ENCODE measurements at regions not wholly inside any gene's neighbourhood (a gene's known extent, or its start where the extent isn't known, plus 50 kb on each side); places are given as distances from the start of the nearest gene placed in this dataset.
"Not testable (repeated sequence)": the region's sequence is repeated elsewhere in the genome, so short reads cannot be mapped to it uniquely, and the experiment has no call there.

GRCh38 chr10:111565542-111565941, 488.7 kb downstream of the ADRA2A start:
- no peak for FAIRE-seq

GRCh38 chr10:111578076-111578475, 501.2 kb downstream of the ADRA2A start:
- DNase-seq (ENCODE audit: insufficient read length, low spot score) (no peak), FAIRE-seq (no peak)
- TF ChIP-seq POLR2A (IDR thresholded peaks at IDR 0.05; ENCODE audit: low read depth, low read length): no peak

More at GRCh38 chr10:111565542-111565941, 488.7 kb downstream of the ADRA2A start:
- DNase-seq (ENCODE audit: insufficient read length, low spot score): no peak
- TF ChIP-seq POLR2A (IDR thresholded peaks at IDR 0.05; ENCODE audit: low read depth, low read length): no peak

GRCh38 chr10:111579473-111579872, 502.6 kb downstream of the ADRA2A start:
- no peak for TF ChIP-seq POLR2A (IDR thresholded peaks at IDR 0.05; ENCODE audit: low read depth, low read length)
- FAIRE-seq (no peak), DNase-seq (ENCODE audit: insufficient read length, low spot score) (no peak)

- FAIRE-seq: no peak
- no peak for DNase-seq (ENCODE audit: insufficient read length, low spot score)
- TF ChIP-seq POLR2A (IDR thresholded peaks at IDR 0.05; ENCODE audit: low read depth, low read length): no peak
Observed at GRCh38 chr10:111590703-111591102, 513.9 kb downstream of the ADRA2A start.

GRCh38 chr10:111593578-111593977, 516.7 kb downstream of the ADRA2A start:
- no peak for TF ChIP-seq POLR2A (IDR thresholded peaks at IDR 0.05; ENCODE audit: low read depth, low read length)
- FAIRE-seq (no peak), DNase-seq (ENCODE audit: insufficient read length, low spot score) (no peak)

GRCh38 chr10:111595173-111595572, 518.3 kb downstream of the ADRA2A start:
- no peak for TF ChIP-seq POLR2A (IDR thresholded peaks at IDR 0.05; ENCODE audit: low read depth, low read length)
- DNase-seq (ENCODE audit: insufficient read length, low spot score) (no peak), FAIRE-seq (no peak)

GRCh38 chr10:111598433-111599059, 521.7 kb downstream of the ADRA2A start:
- no peak for TF ChIP-seq POLR2A (IDR thresholded peaks at IDR 0.05; ENCODE audit: low read depth, low read length)
- DNase-seq (ENCODE audit: insufficient read length, low spot score) (peak; percentile 10), FAIRE-seq (peak; percentile 58)

- no peak for TF ChIP-seq POLR2A (IDR thresholded peaks at IDR 0.05; ENCODE audit: low read depth, low read length)
- DNase-seq (ENCODE audit: insufficient read length, low spot score) (no peak), FAIRE-seq (no peak)
Observed at GRCh38 chr10:111599943-111600342, 523.1 kb downstream of the ADRA2A start.

GRCh38 chr10:111600772-111601171, 523.9 kb downstream of the ADRA2A start:
- no peak for DNase-seq (ENCODE audit: insufficient read length, low spot score)
- FAIRE-seq: no peak
- no peak for TF ChIP-seq POLR2A (IDR thresholded peaks at IDR 0.05; ENCODE audit: low read depth, low read length)

- FAIRE-seq: no peak
- DNase-seq (ENCODE audit: insufficient read length, low spot score): no peak
- no peak for TF ChIP-seq POLR2A (IDR thresholded peaks at IDR 0.05; ENCODE audit: low read depth, low read length)
Observed at GRCh38 chr10:111612273-111612672, 535.4 kb downstream of the ADRA2A start.

GRCh38 chr10:111634191-111634590, 549.4 kb downstream of the GPAM start:
- DNase-seq (ENCODE audit: insufficient read length, low spot score) (no peak), FAIRE-seq (no peak)
- TF ChIP-seq POLR2A (IDR thresholded peaks at IDR 0.05; ENCODE audit: low read depth, low read length): no peak

GRCh38 chr10:111646021-111646420, 537.5 kb downstream of the GPAM start:
- TF ChIP-seq POLR2A (IDR thresholded peaks at IDR 0.05; ENCODE audit: low read depth, low read length): no peak
- FAIRE-seq: no peak
- DNase-seq (ENCODE audit: insufficient read length, low spot score): no peak

- no peak for DNase-seq (ENCODE audit: insufficient read length, low spot score)
- no peak for TF ChIP-seq POLR2A (IDR thresholded peaks at IDR 0.05; ENCODE audit: low read depth, low read length)
- FAIRE-seq: no peak
Observed at GRCh38 chr10:111648046-111648445, 535.5 kb downstream of the GPAM start.

GRCh38 chr10:111649080-111649479, 534.5 kb downstream of the GPAM start:
- FAIRE-seq; DNase-seq (ENCODE audit: insufficient read length, low spot score): not testable (repeated sequence)

GRCh38 chr10:111650088-111650487, 533.5 kb downstream of the GPAM start:
- no peak for TF ChIP-seq POLR2A (IDR thresholded peaks at IDR 0.05; ENCODE audit: low read depth, low read length)
- no peak for DNase-seq (ENCODE audit: insufficient read length, low spot score)
- no peak for FAIRE-seq

- TF ChIP-seq POLR2A (IDR thresholded peaks at IDR 0.05; ENCODE audit: low read depth, low read length): no peak
- FAIRE-seq (no peak), DNase-seq (ENCODE audit: insufficient read length, low spot score) (no peak)
Observed at GRCh38 chr10:111656066-111656465, 527.5 kb downstream of the GPAM start.

Data from H54 (cell line).